ENCODE measurements at regions not wholly inside any gene's neighbourhood (a gene's known extent, or its start where the extent isn't known, plus 50 kb on each side); places are given as distances from the start of the nearest gene placed in this dataset.

GRCh38 chr1:47608296-47608875 is 170.5 kb downstream of the FOXD2 start:
- FAIRE-seq, result no peak
- TF ChIP-seq TAF1 (IDR thresholded peaks at IDR 0.05; ENCODE audit: low read depth, low read length), result no peak
- no peak for TF ChIP-seq PAX5 (IDR thresholded peaks at IDR 0.05; ENCODE audit: insufficient read depth, low read length, severe bottlenecking)
- no peak for TF ChIP-seq POLR2AphosphoS5 (IDR thresholded peaks at IDR 0.05; ENCODE audit: low read depth, low read length)
- TF ChIP-seq SPI1 (IDR thresholded peaks at IDR 0.05; ENCODE audit: low read depth, low read length), result no peak
- no peak for TF ChIP-seq POLR2A (IDR thresholded peaks at IDR 0.05; ENCODE audit: low read depth, low read length)

GRCh38 chr1:47611992-47612391 is 174.1 kb downstream of the FOXD2 start:
- no peak for DNase-seq (ENCODE audit: insufficient read length, low spot score)
- no peak for FAIRE-seq
- TF ChIP-seq POLR2A (IDR thresholded peaks at IDR 0.05; ENCODE audit: low read depth, low read length), result no peak
- TF ChIP-seq POLR2AphosphoS5 (IDR thresholded peaks at IDR 0.05; ENCODE audit: low read depth, low read length), result no peak
- TF ChIP-seq SPI1 (IDR thresholded peaks at IDR 0.05; ENCODE audit: low read depth, low read length), result no peak
- no peak for TF ChIP-seq TAF1 (IDR thresholded peaks at IDR 0.05; ENCODE audit: low read depth, low read length)
- no peak for TF ChIP-seq PAX5 (IDR thresholded peaks at IDR 0.05; ENCODE audit: insufficient read depth, low read length, severe bottlenecking)
- TF ChIP-seq POU2F2 (IDR thresholded peaks at IDR 0.05; ENCODE audit: low read depth, low read length), result no peak

More at GRCh38 chr1:47608296-47608875, 170.5 kb downstream of the FOXD2 start:
- DNase-seq (ENCODE audit: insufficient read length, low spot score), result no peak

GRCh38 chr1:47612819-47613218 is 175.0 kb downstream of the FOXD2 start:
- FAIRE-seq, result no peak
- TF ChIP-seq SPI1 (IDR thresholded peaks at IDR 0.05; ENCODE audit: low read depth, low read length), result no peak
- TF ChIP-seq PAX5 (IDR thresholded peaks at IDR 0.05; ENCODE audit: insufficient read depth, low read length, severe bottlenecking), result no peak
- no peak for TF ChIP-seq POLR2A (IDR thresholded peaks at IDR 0.05; ENCODE audit: low read depth, low read length)
- no peak for TF ChIP-seq TAF1 (IDR thresholded peaks at IDR 0.05; ENCODE audit: low read depth, low read length)
- no peak for TF ChIP-seq POLR2AphosphoS5 (IDR thresholded peaks at IDR 0.05; ENCODE audit: low read depth, low read length)
- TF ChIP-seq POU2F2 (IDR thresholded peaks at IDR 0.05; ENCODE audit: low read depth, low read length), result no peak

DNA sequence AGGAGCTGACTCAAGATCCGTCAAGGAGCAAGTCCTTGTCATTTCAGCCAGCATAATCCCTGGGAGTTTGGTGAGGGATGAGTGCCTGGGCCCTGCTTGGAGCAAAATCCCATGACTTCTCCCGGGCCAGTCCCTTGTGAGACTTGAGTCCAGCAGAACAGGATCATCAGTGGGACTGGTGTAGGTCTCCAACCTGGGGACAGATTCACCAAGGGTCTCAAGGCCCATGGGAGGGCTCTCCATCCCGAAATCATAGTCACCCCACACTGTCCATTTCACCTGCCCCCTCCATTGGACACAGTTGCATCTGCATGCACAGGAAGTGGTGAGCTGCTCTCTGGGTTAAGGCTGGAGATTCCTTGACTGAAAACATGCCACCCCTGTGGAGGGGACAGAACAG is 178.2 kb downstream of the FOXD2 start:
- FAIRE-seq (no peak), DNase-seq (ENCODE audit: insufficient read length, low spot score) (no peak)
- TF ChIP-seq POU2F2 (IDR thresholded peaks at IDR 0.05; ENCODE audit: low read depth, low read length) (no peak), SPI1 (IDR thresholded peaks at IDR 0.05; ENCODE audit: low read depth, low read length) (no peak), POLR2AphosphoS5 (IDR thresholded peaks at IDR 0.05; ENCODE audit: low read depth, low read length) (no peak), PAX5 (IDR thresholded peaks at IDR 0.05; ENCODE audit: insufficient read depth, low read length, severe bottlenecking) (no peak), TAF1 (IDR thresholded peaks at IDR 0.05; ENCODE audit: low read depth, low read length) (no peak), POLR2A (IDR thresholded peaks at IDR 0.05; ENCODE audit: low read depth, low read length) (no peak)

More at GRCh38 chr1:47612819-47613218, 175.0 kb downstream of the FOXD2 start:
- DNase-seq (ENCODE audit: insufficient read length, low spot score), result no peak

- no peak for DNase-seq (ENCODE audit: insufficient read length, low spot score)
- TF ChIP-seq POU2F2 (IDR thresholded peaks at IDR 0.05; ENCODE audit: low read depth, low read length), result no peak
- TF ChIP-seq POLR2AphosphoS5 (IDR thresholded peaks at IDR 0.05; ENCODE audit: low read depth, low read length), result no peak
- TF ChIP-seq SPI1 (IDR thresholded peaks at IDR 0.05; ENCODE audit: low read depth, low read length), result no peak
- TF ChIP-seq PAX5 (IDR thresholded peaks at IDR 0.05; ENCODE audit: insufficient read depth, low read length, severe bottlenecking), result no peak
- FAIRE-seq, result no peak
Observed at GRCh38 chr1:47616906-47617305, 179.1 kb downstream of the FOXD2 start.

DNA sequence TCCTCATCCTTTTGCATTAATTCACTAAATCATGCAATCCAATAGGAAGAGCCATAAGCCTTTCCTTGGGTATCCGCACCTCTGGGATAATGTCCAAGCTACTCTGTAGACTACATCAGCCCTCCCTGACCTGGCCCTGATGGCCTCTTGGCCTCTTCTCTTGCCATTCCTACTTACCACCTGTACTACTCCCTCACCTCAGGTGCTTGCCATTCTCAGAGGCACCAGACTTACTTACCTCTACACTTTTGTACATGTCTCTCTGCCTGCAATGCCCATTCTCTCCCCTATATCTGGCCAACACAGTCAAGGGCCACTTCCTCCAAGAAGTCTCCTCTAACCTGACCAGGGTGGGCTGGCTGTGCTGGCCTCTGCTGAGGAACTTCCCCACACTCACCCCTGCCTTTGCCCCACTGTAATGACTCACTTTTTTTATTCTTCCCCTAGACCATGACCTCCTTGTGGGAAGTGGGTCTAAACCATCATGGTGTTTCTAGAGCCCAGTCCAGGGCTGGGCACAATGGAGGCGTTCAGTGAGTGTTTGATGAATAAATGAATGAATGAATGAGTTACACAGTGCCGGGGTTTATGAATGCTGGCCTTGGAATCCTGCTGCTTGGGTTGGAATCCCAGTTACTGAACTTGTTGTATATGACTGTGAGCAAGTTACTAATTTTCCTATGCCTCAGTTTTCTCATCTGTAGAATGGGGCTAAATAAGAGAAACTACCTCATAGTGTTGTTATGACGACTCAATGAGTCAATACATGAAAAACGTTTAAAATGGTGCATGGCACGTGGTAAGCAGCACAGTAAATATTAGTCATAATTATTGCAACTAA is 179.8 kb downstream of the FOXD2 start:
- FAIRE-seq (no peak), DNase-seq (ENCODE audit: insufficient read length, low spot score) (no peak)
- no peak for TF ChIP-seq POLR2AphosphoS5 (IDR thresholded peaks at IDR 0.05; ENCODE audit: low read depth, low read length)
- TF ChIP-seq SPI1 (IDR thresholded peaks at IDR 0.05; ENCODE audit: low read depth, low read length), result no peak
- TF ChIP-seq POLR2A (IDR thresholded peaks at IDR 0.05; ENCODE audit: low read depth, low read length), result no peak

DNA sequence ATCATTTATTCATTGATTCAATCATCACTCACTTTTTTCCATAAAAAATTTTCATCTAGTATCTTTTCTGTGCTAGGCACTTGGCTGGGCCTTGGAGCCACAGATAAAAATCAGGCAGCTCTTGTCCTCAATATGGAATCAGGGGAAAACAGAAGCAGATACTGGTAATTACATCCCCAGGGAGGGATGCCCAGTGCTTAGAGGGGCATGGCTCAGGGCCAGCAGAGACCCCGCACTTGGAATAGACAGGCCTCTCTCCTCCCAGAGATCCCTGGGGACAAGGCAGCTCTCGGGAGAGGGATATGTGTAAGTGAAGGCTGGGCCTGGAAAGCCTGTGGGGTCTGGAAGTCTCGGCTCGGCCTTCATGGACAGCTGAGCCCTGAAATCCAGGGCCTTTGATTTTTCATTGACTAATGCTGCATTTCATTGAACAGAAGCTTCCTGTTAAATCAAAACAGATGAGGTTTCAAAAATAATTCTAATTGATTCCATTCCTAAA is 180.4 kb downstream of the FOXD2 start:
- no peak for TF ChIP-seq PAX5 (IDR thresholded peaks at IDR 0.05; ENCODE audit: insufficient read depth, low read length, severe bottlenecking)
- no peak for TF ChIP-seq SPI1 (IDR thresholded peaks at IDR 0.05; ENCODE audit: low read depth, low read length)
- TF ChIP-seq TAF1 (IDR thresholded peaks at IDR 0.05; ENCODE audit: low read depth, low read length), result no peak
- TF ChIP-seq POLR2A (IDR thresholded peaks at IDR 0.05; ENCODE audit: low read depth, low read length), result no peak
- TF ChIP-seq POLR2AphosphoS5 (IDR thresholded peaks at IDR 0.05; ENCODE audit: low read depth, low read length), result no peak
- no peak for TF ChIP-seq POU2F2 (IDR thresholded peaks at IDR 0.05; ENCODE audit: low read depth, low read length)
- FAIRE-seq, result no peak
- DNase-seq (ENCODE audit: insufficient read length, low spot score), result no peak

DNA sequence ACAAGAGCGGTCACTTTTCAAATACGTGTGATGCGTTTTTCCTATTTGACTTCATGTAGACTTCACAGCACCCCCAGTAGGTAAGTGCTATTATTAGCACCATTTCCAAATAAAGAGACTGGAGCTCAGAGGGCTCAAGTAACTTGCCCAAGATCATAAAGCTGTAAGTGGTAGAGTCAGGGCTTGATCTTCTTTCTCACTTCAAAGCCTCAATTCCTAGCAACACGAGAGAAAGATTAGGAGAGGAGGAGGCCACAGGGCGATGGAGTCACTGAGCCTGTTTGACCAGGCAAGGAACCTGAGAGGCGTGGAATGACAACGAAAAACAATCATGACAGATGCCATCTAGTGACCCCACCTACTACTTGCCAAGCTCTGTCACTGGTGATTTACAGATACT is 181.0 kb downstream of the FOXD2 start:
- no peak for FAIRE-seq
- TF ChIP-seq SPI1 (IDR thresholded peaks at IDR 0.05; ENCODE audit: low read depth, low read length), result no peak
- no peak for TF ChIP-seq TAF1 (IDR thresholded peaks at IDR 0.05; ENCODE audit: low read depth, low read length)
- no peak for TF ChIP-seq POLR2A (IDR thresholded peaks at IDR 0.05; ENCODE audit: low read depth, low read length)
- no peak for TF ChIP-seq POLR2AphosphoS5 (IDR thresholded peaks at IDR 0.05; ENCODE audit: low read depth, low read length)
- TF ChIP-seq POU2F2 (IDR thresholded peaks at IDR 0.05; ENCODE audit: low read depth, low read length), result no peak
- no peak for TF ChIP-seq PAX5 (IDR thresholded peaks at IDR 0.05; ENCODE audit: insufficient read depth, low read length, severe bottlenecking)
- DNase-seq (ENCODE audit: insufficient read length, low spot score), result no peak

DNA sequence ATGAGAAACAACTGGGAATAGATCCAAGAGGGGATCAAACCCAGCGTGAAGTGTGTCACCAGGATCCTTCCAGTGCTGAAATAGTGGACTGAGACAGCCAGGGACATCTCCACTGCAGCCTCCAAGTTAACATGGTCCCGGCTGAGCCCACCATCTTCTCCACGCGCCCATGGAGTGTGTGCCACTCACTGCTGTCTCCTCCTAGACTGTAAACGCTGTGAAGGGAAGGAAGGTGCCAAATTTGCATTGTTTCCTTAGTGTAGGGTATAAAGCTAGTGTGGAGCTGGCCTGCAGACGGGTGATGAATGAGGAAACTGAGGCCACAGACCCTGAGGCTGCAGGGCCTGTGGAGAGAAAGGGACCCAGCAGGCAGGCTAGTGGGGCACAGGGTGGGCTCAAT is 183.6 kb downstream of the FOXD2 start:
- no peak for FAIRE-seq
- DNase-seq (ENCODE audit: insufficient read length, low spot score), result no peak

More for the DNA sequence above, 183.6 kb downstream of the FOXD2 start:
- TF ChIP-seq TAF1 (IDR thresholded peaks at IDR 0.05; ENCODE audit: low read depth, low read length) (no peak), PAX5 (IDR thresholded peaks at IDR 0.05; ENCODE audit: insufficient read depth, low read length, severe bottlenecking) (no peak)

All from GM12891 (cell line).